ENCODE measurements at regions not wholly inside any gene's neighbourhood (a gene's known extent, or its start where the extent isn't known, plus 50 kb on each side); places are given as distances from the start of the nearest gene placed in this dataset.

GRCh38 chr3:88596451-88596850, 446.7 kb downstream of the C3orf38 start:
- Histone ChIP-seq H3K4me3 (ENCODE audit: low read depth, low read length) (no peak overlapping the region), H3K27me3 (ENCODE audit: control insufficient read depth, insufficient read depth, low read length) (no peaks in the 10 kb centered on the region), H3K36me3 (ENCODE audit: control insufficient read depth, insufficient read depth, low read length) (no peaks in the 10 kb centered on the region)
- DNase-seq (ENCODE audit: low read depth): no peak
- TF ChIP-seq CTCF (IDR thresholded peaks at IDR 0.05; ENCODE audit: insufficient read depth, low read length, poor library complexity, severe bottlenecking): no peak

- no peak for TF ChIP-seq CTCF (IDR thresholded peaks at IDR 0.05; ENCODE audit: insufficient read depth, low read length, poor library complexity, severe bottlenecking)
- Histone ChIP-seq H3K4me3 (ENCODE audit: low read depth, low read length) (no peak overlapping the region), H3K27me3 (ENCODE audit: control insufficient read depth, insufficient read depth, low read length) (no peaks in the 10 kb centered on the region), H3K36me3 (ENCODE audit: control insufficient read depth, insufficient read depth, low read length) (no peaks in the 10 kb centered on the region)
- DNase-seq (ENCODE audit: low read depth): no peak
These were observed 461.1 kb downstream of the C3orf38 start for GRCh38 chr3:88610820-88611219.

GRCh38 chr3:88611826-88612326, 462.1 kb downstream of the C3orf38 start:
- TF ChIP-seq CTCF (IDR thresholded peaks at IDR 0.05; ENCODE audit: insufficient read depth, low read length, poor library complexity, severe bottlenecking): no peak
- Histone ChIP-seq H3K27me3 (ENCODE audit: control insufficient read depth, insufficient read depth, low read length) (no peaks in the 10 kb centered on the region), H3K36me3 (ENCODE audit: control insufficient read depth, insufficient read depth, low read length) (no peaks in the 10 kb centered on the region), H3K4me3 (ENCODE audit: low read depth, low read length) (no peak overlapping the region)
- no peak for DNase-seq (ENCODE audit: low read depth)

GRCh38 chr3:88616413-88616812, 466.7 kb downstream of the C3orf38 start:
- H3K27me3 ChIP-seq (ENCODE audit: control insufficient read depth, insufficient read depth, low read length): no peaks in the 10 kb centered on the region
- no peak for DNase-seq (ENCODE audit: low read depth)
- H3K4me3 ChIP-seq (ENCODE audit: low read depth, low read length): no peak overlapping the region
- no peaks in the 10 kb centered on the region for H3K36me3 ChIP-seq (ENCODE audit: control insufficient read depth, insufficient read depth, low read length)
- TF ChIP-seq CTCF (IDR thresholded peaks at IDR 0.05; ENCODE audit: insufficient read depth, low read length, poor library complexity, severe bottlenecking): no peak

- Histone ChIP-seq H3K4me3 (ENCODE audit: low read depth, low read length) (no peak overlapping the region), H3K36me3 (ENCODE audit: control insufficient read depth, insufficient read depth, low read length) (no peaks in the 10 kb centered on the region), H3K27me3 (ENCODE audit: control insufficient read depth, insufficient read depth, low read length) (no peaks in the 10 kb centered on the region)
- no peak for TF ChIP-seq CTCF (IDR thresholded peaks at IDR 0.05; ENCODE audit: insufficient read depth, low read length, poor library complexity, severe bottlenecking)
- DNase-seq (ENCODE audit: low read depth): no peak
These were observed 467.5 kb downstream of the C3orf38 start for GRCh38 chr3:88617283-88617682.

GRCh38 chr3:88618021-88618645, 468.4 kb downstream of the C3orf38 start:
- Histone ChIP-seq H3K36me3 (ENCODE audit: control insufficient read depth, insufficient read depth, low read length) (no peaks in the 10 kb centered on the region), H3K27me3 (ENCODE audit: control insufficient read depth, insufficient read depth, low read length) (no peaks in the 10 kb centered on the region), H3K4me3 (ENCODE audit: low read depth, low read length) (no peak overlapping the region)
- no peak for TF ChIP-seq CTCF (IDR thresholded peaks at IDR 0.05; ENCODE audit: insufficient read depth, low read length, poor library complexity, severe bottlenecking)
- DNase-seq (ENCODE audit: low read depth): no peak
